Glomerular visceral epithelial cell (primary cell): ENCODE measurements at regions not wholly inside any gene's neighbourhood (a gene's known extent, or its start where the extent isn't known, plus 50 kb on each side); places are given as distances from the start of the nearest gene placed in this dataset.

ENCODE experiments used
- DNase-seq: peaks from one replicate; pipeline ENCODE4 v3.0.0-alpha.2; 2016; ENCODE audit errors: extremely low spot score

DNA sequence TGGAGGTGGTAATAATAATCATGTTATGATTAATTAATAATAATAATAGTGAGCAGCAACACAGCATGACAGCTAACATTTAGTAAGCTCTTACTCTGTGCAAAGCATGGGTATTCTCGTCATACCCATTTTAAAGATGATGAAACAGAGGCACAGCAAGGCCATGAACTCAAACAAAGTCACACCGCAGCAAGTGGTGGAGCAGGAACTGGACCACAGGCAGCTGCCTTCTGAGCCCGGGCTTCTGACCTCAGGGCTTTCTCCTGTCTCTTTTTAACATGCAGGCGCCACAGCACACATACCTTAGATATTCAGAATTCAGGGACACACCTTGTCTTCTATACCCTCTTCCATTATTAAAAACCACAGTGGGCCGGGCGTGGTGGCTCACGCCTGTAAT is 50.7 kb upstream of the SPATA12 start:
- DNase-seq: no peak

DNA sequence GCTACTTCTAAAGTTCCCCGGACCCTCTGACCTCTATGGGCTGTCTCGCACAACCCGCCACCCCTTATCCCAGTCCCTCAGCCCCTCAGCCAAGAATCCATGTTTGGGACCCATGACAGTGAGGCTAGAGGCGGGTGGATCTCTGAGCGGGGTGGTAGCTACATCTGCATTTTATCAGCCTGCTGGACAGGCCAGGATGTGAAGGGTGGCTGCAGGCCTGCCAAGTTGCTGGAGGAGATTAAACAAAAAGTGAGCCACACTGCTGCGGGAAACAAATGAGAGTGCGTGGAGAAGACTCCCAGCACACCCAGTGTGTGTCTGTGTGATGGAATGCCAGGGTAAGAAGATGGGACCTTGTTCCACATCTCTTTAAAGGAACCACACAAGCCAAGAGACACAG is 51.1 kb upstream of the SPATA12 start:
- no peak for DNase-seq

DNA sequence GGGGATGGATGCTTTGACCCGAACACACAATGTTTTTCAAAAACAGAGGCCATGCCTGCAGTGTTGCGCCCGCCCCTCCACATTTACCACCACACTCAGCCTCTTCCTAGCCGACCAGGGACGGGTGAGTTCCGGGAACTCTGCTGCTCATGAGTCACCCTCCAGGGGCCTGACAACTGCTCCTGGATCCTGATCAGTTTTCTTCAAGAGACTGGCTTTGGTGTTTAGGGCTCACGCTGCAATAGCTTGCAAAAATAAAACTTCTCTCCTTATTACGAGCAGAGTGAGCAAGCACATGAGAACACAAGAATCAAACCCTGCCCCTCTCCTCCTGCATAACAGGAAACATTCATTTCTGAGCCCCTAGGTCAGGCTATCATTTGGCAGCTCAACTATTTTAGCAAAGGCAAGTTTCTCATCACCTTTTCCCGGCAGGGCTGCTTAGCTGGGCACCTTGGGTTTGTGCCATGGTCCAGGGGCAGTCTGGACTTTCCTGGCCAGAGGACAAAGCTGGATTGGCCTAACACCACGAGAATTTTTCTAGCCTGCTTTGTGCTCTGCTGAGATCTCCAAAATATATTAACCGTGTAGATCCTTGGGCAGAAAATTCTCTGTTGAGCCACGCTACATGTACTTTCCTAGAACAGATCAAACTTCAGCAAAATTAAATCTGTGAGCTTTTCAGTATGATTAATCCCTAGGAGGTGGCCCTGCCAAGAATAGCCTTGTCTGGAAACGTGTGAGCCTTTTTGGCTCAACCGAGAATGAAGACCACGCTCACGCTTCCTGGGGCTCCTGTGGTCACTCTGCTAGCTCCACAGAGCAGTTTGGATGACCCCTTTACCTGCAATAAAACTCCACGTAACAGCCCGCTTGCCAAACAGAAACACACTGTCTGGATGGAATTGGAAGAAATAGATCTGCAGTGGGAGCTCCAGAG is 52.7 kb upstream of the SPATA12 start:
- peak; percentile 76 for DNase-seq

DNA sequence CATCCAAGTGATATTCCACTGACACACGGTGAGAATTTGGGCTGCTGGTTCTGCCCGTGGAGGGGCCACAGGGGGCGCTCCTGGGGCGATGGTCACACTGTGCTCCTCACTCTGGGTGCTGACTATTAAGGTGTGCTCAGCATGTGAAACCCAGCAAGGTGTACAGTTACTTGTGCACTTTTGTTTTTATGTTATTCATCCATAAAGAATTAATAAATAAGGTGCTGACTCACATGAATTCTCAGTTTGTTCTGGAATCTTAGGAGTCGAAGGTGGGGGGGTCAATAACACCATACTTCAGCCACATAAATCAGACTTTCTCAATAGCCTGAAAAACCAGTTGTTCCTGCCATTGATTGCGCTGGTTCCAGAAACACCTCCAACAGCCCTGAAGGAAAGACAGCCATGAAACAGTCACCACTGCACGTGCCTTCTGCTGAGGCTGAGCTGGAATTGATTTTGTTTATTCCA is 53.5 kb upstream of the SPATA12 start:
- DNase-seq: no peak

DNA sequence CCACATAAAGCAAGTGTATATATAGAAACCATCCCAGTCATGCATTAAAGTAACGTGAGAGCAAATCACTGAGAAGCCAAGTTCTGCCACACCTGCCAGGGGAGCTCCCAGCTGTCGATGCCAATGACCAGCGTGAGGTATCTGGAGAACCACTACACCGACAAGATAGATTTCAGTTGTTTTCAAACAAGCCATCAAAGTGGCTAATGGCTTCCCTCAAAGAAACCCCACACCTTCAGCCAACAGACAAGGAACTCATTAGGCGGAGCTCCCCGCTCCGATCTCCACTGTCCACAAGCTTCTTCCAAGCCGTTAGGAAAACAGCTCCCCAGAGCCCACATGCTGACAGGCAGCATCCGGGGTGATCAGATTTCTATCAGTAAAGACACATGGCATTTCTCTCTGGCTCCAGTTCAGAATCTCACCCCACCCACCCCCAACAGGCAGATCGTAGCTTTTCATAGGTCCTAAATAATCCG is 54.2 kb upstream of the SPATA12 start:
- no peak for DNase-seq

DNA sequence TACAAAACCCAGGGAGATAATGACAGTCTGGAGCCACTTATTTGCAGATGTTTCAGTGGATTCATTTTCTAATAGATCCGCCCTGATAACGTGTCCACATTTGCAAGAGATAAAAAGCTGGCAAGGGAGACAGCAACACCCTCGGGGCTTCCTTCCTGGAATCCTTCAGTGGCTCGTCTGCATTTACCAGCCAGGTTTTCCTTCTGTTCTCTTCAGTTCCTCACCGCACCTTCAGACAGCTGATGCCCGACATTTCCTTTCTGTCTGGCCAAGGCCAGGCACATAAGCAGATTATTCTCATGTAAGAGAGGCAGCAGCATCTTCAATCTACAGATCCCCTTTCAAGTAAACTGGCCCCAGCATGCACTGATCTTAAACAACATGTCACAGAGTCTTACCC is 56.2 kb upstream of the SPATA12 start:
- no peak for DNase-seq

DNA sequence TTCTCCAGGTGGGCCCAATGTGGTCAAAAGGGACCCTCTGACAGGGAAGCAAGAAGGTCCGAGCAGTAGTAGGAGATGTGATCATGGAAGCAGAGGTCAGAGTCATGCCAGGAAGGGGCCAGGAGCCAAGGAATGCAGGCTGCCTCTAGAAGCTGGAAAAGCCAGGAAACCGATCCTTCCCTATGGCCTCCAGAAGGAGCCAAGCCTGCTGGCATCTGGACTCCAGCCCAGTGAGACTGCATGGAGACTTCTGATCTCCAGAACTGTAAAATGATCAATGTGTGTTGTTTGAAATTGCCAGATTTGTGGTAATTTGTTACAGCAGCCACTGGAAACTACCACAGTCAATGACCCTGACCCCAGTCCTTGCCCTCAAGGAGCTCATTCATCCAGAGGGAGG is 56.8 kb upstream of the SPATA12 start:
- no peak for DNase-seq

DNA sequence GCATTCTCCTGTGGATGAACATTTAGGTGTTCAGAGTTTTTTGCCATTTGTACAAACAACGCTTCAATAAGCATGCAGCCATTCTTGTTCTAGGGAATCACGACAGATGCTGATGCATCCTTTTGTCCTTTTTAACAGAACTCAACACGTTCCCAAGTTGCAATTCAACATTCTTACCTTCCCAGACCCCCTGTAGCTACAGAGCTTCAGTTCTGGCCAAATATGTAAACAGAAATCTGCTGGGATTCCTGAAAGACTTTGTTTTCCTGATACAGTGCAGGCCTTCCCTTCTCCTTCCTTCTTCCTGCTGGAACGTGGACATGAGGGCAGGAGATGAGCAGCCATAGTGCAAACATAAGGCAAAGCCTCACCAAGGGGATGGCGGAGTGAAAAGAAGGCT is 59.1 kb upstream of the SPATA12 start:
- DNase-seq: no peak

DNA sequence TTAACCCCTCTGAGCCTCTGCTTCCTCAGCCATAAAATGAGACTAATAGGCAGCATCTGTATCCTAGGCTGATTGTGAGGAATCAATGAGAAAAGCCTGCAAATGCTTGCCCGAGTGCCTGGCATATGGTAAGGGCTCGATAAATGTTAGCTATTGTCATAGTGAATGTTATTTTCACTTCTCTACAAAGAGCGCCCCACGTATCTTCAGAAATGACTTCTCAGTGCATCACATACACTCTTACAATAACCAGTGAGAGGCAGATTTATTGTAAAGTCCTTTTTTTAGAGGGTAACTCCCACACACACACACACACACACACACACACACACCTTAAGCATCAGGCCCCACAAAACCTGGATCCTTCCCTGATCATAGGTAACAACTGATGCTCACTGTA is 60.5 kb upstream of the SPATA12 start:
- DNase-seq: no peak

DNA sequence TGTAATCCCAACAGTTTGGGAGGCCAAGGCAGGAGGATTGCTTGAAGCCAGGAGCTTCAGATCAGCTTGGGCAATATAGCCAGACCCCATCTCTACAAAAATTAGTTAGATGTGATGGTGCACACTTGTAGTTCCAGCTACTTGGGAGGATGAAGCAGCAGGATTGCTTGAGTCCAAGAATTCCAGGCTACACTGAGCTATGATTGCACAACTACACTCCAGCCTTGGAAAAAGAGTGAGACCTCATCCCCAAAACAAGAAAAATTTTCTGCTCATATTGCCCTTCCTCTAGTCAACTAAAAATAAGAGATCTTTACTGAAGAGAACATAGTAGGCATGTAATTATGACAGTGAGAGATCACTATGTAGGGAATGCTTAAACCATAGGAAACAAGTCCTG is 60.9 kb upstream of the SPATA12 start:
- DNase-seq: no peak

DNA sequence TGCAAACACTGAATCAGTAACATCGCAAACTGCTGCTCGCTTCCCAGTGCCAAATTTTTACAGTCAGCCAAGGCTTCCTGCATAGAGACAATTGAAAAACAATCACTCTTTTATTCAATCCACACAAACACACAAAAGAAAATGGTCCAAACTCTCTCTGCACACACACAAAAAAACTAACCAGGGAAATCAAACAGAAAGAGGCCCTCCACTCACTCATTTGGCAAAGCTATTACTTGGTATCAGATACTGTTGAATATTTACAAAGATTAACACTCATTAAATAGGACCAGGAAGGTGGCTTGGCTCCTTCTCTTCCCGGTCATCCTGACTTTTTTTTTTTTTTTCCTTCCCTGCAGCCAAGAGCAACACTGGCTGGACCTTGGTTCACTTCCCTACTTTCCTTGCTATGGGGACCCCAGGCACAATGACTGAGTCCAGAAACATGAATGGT is 62.4 kb upstream of the SPATA12 start:
- no peak for DNase-seq

DNA sequence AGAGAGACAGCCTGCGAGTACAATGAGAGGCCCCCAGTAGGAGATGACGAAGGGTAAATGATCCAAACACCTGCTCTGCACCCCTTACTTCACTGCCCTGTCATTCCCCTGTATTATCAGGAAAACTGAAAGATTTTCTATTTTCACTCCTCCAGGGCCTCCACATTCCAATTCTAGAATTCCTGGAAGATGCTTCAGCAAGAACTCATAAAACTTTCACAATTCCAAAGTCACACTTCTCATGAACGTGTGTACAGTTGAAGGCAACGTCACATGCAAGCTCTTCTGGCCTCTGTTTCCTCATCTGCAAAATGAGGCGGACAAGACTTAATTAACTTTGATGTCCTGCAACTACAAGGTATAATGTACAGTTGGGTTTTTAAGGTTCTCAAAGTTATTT is 62.8 kb upstream of the SPATA12 start:
- DNase-seq: no peak

DNA sequence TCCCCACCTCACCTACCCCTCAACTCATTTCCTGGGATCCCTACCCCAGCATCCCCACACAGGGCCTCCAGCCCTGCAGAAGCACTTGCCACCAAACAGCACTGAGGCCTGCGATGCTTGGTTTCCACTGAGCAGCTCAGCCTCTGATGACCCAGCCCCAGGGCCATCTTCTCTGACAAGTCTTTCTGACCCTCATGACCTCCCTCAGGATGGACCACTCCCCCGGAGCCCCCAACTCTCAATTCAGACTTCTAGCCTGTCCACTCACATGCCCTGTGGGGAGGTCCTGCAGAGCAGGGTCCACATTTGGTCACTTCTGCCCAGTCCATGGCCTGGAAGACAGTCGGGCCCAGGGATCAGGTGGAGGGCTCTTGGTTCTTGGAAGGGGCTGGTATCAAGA is 63.4 kb upstream of the SPATA12 start:
- no peak for DNase-seq

DNA sequence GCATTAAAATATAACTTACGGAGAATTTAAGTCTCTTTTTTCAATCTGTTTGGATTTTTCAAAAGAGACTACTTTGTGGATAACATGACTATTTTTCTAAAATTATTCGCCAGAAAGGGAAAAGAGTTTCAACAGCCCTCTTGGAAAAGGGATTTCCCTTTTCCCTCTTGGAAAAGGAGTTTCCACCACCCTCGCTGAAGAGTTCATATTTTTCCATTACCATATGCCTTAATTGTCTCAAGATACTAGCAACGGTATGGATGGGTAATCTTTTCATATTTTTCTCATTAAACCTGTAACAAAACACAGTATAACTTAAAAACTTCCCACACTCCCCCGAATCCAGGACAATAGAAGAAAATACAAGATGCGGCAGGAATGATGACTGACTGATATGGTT is 66.1 kb upstream of the SPATA12 start:
- no peak for DNase-seq

DNA sequence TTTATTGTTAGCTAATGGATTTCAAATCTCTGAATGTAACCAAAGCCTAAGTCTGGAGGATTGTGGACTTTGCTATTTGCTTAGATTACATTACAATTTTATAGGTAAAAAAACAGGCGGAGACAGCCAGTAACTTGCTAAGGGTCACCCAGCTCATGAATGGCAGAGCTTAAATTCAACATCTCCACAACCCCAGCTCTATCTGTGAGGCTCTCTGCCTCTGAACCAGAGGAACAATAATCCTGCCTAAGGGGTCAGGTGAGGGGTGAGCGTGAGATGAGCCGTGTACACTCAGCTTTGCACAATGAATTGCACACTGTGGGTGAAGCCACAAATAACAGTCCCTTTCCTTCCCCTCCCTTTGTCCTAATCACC is 69.8 kb upstream of the SPATA12 start:
- DNase-seq: no peak

DNA sequence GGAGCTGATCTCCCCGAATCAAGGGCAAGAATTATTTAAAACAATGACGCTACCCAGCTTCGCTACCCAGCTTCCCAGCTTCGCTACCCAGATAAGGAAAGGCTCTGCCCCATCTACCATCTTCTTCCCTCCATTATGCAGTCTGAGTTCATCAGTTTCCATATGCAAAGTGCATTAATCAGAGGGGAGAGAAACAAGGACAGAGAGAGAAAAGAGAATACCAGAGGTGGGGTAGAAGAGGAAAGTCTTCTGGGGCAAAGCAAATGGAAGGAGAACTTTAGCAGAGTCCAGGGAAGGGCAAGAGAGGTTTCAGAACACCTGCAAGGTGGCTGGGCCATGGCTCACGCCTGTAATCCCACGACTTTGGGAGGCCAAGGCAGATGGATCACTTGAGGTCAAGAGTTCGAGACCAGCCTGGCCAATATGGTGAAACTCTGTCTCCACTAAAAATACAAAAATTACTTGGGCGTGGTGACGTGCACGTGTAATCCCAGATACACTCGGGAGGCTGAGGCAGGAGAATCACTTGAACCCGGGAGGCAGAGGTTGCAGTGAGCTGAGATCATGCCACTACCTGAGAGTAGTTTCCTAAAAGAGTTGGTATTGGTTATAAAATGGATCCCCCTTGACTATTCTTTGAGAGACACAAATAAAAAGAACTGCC is 70.4 kb upstream of the SPATA12 start:
- no peak for DNase-seq

DNA sequence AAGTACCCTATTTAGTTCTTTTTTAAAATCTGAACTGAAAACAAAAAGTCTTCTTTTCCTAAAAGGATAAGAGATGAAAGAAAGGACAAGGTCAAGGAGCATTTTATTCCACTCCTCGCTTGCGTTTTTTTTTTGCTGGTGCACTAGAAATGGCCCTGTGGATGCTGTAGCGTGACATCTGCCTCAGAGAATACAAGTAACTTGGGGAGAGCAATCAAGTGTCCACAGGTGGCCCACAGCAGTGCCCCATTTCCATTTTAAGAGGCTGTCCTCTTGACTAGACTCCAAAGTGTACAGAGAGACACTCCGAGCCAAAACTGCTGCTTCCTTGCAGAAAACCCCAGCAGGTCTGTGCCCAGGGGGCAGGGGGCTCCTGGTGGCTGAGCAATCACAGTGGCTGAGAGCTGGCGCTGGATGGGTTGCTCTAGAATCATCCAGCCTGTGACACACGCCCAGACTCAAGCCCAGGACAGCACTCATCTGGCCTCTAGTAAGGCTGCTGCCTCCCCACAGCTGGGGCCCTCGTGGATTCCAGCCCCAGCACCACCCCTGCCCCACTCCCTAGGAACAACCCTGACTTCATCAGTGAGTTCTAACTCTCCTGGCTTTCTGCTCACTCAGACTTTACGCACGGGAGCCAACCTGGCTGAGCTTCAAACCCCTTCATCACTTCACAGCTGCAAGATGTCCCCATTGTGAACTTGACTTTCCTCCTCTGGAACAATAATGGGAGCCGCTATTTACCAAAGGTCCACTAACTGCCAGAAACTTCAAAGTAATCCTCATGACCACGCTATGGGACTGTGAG is 71.1 kb upstream of the SPATA12 start:
- no peak for DNase-seq

DNA sequence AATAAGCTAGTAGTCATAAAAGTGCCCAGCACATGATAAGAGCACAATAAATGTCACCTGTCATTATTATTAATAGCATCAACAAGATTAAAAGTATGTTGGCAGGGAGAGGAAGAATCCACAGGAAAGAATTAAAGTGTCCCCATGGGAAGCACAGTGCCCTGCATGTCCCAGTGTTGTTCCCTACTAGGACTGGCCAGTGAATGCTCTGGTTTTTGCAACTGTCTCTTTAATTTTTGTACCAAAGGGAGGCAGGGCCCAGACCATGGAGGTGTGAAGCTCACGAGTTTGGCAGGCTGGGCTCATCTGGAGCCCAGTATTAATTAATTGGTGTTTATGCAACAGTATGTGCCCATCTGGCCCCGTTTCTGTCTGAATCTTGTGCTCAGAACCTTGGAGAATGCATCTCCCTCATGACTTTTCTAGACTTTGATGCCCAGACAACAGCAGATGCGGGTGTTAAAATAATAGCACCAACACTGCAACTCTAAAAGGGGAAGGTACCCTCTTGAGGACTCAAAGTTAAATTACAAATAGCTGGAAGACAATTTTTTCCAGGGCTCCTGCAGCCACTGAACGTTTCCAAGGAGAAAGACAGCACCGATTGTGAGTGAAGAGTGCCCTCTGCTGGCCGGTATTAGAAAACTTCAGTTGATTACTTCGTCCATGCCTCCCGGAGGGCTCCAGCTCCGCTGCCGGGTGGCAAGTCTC is 71.9 kb upstream of the SPATA12 start:
- peak; percentile 73 for DNase-seq

DNA sequence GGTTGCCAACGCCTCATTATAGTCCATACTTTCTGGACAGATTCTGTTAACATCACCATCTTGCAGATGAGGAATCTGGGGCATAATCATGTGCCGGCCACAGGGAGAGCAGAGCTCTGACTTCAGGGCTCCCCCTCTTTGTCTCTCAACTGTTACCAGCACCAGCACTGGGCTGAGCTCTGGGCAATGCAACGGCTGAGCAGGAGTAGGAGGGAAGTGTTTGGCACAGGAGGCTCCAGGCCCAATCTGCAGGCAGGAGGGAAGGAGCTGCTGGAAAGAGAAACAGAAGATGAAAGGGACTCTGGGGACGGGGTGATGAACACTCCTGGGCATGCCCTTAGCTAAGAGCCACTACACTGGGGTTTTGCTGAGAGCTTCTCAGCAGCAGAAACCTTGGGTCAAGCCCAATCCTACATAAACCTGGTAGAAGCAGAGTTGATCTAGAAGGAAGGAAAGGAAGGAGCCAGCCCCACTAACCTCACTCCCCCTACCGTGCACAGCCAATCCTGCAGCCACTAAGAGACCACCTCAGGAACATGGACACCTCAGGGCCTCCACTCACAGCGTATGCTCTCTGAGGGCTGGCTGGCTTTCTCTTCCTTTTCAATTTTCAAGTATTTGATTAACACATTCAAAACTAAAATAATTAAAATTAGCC is 73.1 kb upstream of the SPATA12 start:
- DNase-seq: no peak

DNA sequence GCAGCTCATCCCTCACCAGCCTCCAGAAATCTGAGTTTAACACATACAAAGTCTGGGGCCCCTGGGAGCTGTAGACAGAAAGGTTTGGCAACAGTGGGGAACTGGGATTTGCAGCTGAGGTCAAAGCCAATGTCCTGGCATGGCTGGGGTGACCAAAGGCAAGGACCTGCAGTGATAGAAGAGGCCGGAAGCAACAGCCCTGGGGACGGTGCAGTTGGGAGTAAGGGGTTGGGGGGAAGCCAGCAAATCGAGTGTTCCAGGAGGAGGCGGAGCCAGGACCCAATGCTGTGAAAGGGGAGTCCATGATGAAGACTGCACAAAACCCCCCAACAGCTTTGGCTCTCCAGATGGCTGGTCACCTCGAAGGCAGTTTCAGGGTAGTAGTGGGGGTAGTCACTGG is 74.1 kb upstream of the SPATA12 start:
- no peak for DNase-seq

DNA sequence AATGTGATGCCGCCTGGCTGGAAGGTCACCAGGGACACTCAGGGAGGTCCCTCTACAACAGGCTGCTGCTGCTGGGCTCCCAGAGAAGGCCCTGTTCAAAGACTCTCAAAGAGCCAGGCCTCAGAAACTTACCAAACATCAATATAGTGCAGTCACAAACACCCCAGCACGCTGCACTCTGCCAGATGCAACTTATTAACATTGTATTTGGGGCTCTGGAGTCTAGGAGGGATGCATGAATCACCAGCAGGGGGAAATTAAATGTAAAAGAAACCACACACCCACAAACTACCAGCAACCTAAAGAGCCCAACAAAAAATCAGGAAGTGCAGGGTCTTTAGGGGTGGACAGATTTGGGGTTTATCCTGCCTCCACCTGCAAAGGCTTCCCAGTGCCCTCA is 74.6 kb upstream of the SPATA12 start:
- DNase-seq: peak; percentile 12
